HG03103 (cell line): ENCODE measurements at regions not wholly inside any gene's neighbourhood (a gene's known extent, or its start where the extent isn't known, plus 50 kb on each side); places are given as distances from the start of the nearest gene placed in this dataset.
"Not testable (repeated sequence)": the region's sequence is repeated elsewhere in the genome, so short reads cannot be mapped to it uniquely, and the experiment has no call there.

ENCODE experiments used
- ATAC-seq: cut with Tn5 transposase; IDR thresholded peaks from one replicate; pipeline ENCODE4 v1.9.1; 2021; ENCODE audit warnings: low read depth; ENCODE audit not compliant: unreplicated experiment

- ATAC-seq: no peak
Measured at GRCh38 chr3:28575746-28576613, 227.4 kb upstream of the AZI2 start.

- ATAC-seq: no peak
Measured at GRCh38 chr3:28576614-28577200, 228.1 kb upstream of the AZI2 start.

GRCh38 chr3:28577941-28578500 lies 229.4 kb upstream of the AZI2 start:
- no peak for ATAC-seq

- no peak for ATAC-seq
Measured at GRCh38 chr3:28586325-28586724, 237.7 kb upstream of the AZI2 start.

GRCh38 chr3:28587723-28588122 lies 239.1 kb upstream of the AZI2 start:
- ATAC-seq: no peak

GRCh38 chr3:28590216-28590615 lies 241.6 kb upstream of the AZI2 start:
- no peak for ATAC-seq

GRCh38 chr3:28590860-28591259 lies 242.2 kb upstream of the AZI2 start:
- no peak for ATAC-seq

- no peak for ATAC-seq
Measured at GRCh38 chr3:28595372-28595771, 246.7 kb upstream of the AZI2 start.

DNA sequence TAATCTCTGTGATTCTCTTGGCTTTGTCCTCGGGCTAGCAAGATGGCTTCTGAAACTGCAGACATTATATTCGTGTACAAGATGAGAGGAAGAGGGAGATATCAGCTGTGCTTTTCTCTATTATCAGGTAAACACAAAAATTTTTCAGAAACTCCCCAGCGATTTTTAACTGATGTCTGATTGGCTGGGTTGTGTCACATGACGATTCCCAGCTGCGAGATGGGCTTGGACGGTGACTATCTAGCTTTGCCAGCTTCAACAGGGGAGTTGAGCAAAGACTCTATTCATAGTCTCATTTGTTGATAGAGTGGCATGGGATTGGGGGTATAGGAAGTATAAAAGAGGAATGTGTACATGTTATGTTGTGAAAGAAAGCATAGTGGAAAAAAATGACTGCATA lies 248.8 kb upstream of the AZI2 start:
- no peak for ATAC-seq

DNA sequence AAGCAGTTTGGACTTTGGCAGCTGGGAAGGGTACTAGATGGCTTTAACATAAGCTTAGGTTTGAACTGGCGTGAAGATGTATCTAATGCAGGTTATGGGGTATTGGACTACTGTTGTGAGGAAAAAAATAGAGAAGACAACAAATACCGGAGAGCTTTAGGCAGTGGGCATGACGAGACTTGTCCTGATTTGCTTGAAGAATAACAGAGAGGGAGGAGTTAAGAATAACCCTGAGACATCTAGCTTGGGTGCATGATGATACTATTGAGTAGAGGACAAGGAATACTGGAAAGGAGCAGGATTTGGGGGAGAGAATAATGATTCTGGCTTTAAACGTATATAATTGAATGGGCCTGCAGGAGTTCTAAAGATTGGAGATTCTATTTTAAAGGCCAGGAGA lies 249.5 kb upstream of the AZI2 start:
- no peak for ATAC-seq

DNA sequence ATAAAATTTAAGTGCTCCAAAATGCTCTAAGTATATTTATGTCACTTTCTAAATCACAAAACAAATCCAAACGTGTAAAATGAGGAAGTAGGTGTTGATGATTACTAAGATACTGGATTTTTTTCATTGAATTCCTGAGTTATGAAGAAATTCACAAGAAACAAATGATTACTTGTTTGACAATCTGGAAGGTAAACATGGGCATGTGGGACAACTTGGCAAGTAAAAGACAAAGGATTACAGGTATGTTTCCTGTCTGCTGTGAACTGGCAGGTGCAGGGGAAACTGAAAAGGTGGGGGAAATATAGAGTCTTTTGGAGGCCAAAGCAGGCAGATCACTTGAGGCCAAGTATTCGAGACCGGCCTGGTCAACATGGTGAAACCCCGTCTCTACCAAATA lies 252.7 kb upstream of the AZI2 start:
- no peak for ATAC-seq

DNA sequence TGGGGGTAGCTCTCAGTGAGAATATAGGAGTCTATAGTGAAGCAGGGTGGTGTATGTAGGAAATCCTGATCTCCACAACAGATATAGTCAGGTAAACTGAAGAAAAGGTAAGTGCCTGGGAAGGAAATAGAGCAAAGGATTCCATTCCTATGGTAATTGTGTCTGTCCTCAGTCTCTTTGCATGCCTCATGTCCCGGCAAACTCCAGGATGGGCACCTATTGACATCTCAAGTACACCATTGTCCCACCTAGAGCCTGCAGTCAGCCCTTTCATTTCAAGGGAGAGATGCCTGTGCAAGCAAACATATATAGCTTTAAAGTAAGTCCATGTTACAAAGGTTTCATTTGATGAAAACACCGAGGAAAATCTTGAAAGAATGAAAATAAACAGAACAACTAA lies 257.7 kb upstream of the AZI2 start:
- no peak for ATAC-seq

DNA sequence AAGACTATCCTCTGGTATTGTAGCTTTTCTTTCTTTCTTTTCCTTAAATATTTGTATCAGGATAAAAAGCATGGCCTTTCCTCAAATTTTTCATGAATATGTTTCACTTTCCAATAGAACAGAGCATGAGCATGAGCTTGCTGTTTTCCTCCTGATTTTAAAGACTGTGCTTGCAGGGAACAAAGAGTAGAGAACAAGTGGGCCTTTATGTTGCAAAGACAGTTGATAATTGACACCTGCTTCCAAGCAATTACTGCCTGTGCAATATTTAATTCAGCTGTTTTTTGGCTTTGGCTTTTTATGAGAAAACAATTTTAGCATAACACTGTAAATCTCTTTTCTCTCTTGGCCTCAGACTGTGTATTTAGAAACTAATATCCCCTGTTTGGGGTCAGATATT lies 263.6 kb upstream of the AZI2 start:
- no peak for ATAC-seq

DNA sequence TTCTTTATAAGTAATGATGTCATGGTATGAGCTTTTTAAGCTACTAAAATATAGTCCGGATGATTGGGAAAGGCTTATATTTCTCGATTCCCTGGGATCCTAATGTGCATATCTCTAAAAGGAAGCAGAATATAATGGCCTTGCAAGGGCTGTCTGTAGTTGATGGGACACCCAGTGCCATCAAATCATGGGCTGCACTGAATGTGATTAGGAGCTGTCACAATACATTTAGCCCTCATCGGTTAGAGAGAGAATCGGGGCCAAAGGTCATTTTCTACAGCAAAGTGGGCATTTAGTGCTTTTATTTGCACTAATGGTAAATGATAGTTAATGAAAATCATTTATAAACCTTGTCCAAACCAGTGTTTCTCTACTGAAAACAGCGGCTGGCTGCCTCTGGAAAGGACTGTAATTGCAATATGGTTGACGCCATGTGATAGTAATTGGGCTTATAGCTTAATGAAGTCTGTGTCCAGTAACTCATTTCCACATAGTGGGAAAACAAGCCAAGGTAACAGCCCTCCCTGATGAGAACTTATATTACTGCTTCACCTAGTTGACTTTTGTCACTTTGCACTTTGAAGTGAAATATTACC lies 265.0 kb upstream of the AZI2 start:
- no peak for ATAC-seq

- no peak for ATAC-seq
Measured at GRCh38 chr3:28615071-28615470, 266.4 kb upstream of the AZI2 start.

DNA sequence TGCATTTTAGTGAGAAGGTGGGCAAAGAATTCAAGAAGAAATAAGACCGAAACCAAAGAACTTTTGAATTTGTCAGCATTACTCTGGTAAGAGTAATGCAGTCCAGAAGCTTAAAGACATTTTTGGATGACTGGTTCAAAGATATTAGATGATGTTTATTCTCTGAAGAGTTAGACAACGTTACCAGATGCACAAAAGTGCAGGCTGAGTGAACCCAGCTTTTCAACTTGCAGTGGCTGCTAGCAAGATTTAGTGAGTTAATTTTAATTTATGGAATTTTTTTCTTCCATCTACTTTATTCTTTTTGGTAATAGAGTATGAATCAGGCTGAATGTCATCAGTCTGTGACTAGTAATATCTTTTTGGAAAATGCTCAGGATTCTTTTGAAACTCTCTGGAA lies 267.3 kb upstream of the AZI2 start:
- no peak for ATAC-seq

GRCh38 chr3:28617821-28618220 lies 269.2 kb upstream of the AZI2 start:
- ATAC-seq: no peak

DNA sequence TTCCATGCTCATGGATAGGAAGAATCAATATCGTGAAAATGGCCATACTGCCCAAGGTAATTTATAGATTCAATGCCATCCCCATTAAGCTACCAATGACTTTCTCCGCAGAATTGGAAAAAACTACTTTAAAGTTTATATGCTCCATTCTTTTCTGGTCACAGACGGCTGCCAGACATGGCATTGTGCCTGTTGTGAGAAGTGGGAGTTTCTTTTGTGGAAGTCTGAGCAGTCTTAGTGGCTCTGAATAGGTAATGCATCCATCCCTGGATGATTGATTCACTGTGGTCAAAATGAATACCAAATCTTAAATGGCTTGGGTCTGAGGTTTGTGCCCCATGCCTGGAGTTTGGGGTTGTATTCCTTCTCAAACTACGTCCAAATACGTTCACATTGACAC lies 274.5 kb upstream of the AZI2 start:
- ATAC-seq: no peak

GRCh38 chr3:28624084-28624483 lies 275.5 kb upstream of the AZI2 start:
- ATAC-seq: no peak

DNA sequence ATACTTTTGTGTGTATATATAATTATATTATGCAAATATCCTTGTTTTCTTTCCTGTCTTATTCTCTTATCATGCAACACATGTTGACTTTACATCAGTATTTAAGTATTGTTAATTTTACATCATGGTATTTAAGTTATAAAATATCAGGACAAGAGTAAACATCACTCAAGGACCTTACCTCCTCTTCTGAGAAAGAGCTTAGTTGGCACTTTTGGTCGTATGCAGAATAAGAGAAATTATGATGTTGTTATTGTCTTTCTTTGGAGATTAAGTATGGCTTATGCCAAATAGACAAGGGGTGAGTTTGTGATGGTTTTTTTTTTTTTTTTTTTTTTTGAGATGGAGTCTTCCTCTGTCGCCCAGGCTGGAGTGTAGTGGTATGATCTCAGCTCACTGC lies 279.2 kb upstream of the AZI2 start:
- not testable (repeated sequence) for ATAC-seq

DNA sequence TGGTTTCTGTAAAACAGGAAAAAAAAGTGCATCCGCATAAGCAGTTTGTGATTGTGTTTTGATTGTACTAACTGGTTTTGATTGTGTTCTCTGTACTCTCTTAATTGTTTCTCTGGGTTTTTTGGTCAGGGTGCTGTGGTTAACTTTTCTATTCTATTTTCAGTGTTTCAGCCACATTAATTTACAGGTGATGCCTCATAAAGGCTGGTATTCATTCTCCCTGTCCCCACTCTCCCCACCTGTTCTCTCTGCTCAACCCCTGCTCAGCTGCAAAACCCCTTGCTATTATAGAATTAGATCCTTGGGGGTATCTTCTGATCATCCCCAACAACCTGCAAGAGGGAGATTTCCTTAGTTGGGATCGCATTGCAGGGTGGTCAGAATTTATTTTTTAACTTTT lies 285.4 kb upstream of the AZI2 start:
- no peak for ATAC-seq

- no peak for ATAC-seq
Measured at GRCh38 chr3:28637742-28638141, 289.1 kb upstream of the AZI2 start.
